ENCODE measurements at regions not wholly inside any gene's neighbourhood (a gene's known extent, or its start where the extent isn't known, plus 50 kb on each side); places are given as distances from the start of the nearest gene placed in this dataset.

DNA sequence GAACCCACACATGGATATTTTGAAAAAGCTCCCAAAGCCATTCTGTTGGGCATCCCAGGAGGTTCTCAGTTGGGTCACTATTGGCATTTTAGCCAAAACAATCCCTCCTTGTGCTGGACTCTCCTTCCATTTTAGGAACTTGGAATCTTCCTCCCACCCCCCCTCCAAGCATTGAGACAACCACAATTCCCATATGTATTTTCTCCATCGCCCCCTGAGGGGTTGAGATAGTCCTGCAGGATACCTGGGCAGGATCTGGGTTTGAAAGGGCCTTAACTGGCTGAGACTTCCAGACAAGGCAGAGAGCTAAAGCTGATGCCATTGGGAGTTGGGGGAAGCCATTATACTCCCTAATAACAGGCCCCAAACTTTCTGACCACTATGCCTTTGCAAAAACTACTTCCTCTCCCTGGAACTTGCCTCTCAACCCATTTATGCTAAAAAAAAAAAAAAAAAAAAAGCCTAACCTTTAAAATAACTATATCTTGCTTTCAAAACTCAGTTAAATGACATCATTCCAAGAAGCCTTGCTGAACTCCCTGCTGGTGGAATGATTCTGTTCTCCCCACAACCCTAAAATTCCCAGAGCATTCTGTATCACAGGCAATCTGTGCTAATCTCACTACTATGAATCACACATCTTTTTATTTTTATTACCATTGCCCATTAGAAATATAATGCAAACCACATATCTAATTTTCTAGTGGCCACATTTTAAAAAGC is 77.5 kb upstream of the PDE1C start:
- intact Hi-C loops (cut with micrococcal nuclease), result no loop called here
- CTCF ChIA-PET, result no interaction called here
- Mint-ChIP-seq H3K27me3 (no peaks in the 10 kb centered on the region), H3K27ac (no peak overlapping the region), H3K36me3 (no peaks in the 10 kb centered on the region), H3K4me3 (no peak overlapping the region), H3K4me1 (no peaks in the 10 kb centered on the region), H3K9me3 (peaks cover 0 to 5% (median 0%) of the 10 kb centered on the region in 11 donors)
- H3K9me3 ChIP-seq (ENCODE audit: control insufficient read depth in 2 of 3, low read length in 3 of 3), result no peaks in the 10 kb centered on the region
- ATAC-seq, result no peak
- no peak overlapping the region for H3K4me3 ChIP-seq (ENCODE audit: low read length)
- H3K4me1 ChIP-seq (ENCODE audit: control insufficient read depth in 2 of 2, insufficient read depth in 2 of 2, low read length in 2 of 2), result no peaks in the 10 kb centered on the region
- POLR2A ChIA-PET, result no interaction called here
- no peak for DNase-seq
- H3K27ac ChIP-seq (ENCODE audit: low read depth, low read length), result no peak overlapping the region
- H3K36me3 ChIP-seq (ENCODE audit: control insufficient read depth in 2 of 3, insufficient read depth in 3 of 3, low read length in 3 of 3), result no peaks in the 10 kb centered on the region
- no peaks in the 10 kb centered on the region for H3K27me3 ChIP-seq (ENCODE audit: control insufficient read depth in 2 of 2, insufficient read depth in 2 of 2, low read length in 2 of 2)

DNA sequence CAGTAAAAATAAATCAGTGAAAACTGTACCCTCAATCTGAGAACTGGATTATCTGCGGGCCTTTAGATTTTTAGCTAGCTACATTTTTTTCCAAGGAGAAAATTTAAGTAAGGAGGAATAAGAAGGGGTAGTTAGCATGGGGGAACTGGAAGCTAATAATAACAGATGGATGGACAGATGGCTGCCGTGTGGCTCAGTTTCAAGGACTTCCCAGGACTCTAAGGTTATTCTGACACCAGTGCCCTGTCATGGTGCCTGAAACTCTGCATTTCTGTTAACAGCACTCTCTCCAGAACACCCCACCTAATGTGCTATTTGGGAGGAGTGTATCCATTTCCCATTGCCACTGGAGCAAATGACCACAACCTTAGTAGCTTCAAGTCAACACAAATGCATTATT is 75.7 kb upstream of the PDE1C start:
- Mint-ChIP-seq H3K9me3 (peaks cover 0 to 5% (median 2%) of the 10 kb centered on the region in 11 donors), H3K27me3 (no peaks in the 10 kb centered on the region), H3K27ac (no peak overlapping the region), H3K4me3 (no peak overlapping the region), H3K4me1 (no peaks in the 10 kb centered on the region), H3K36me3 (no peaks in the 10 kb centered on the region)
- POLR2A ChIA-PET, result no interaction called here
- Histone ChIP-seq H3K4me1 (ENCODE audit: control insufficient read depth in 2 of 2, insufficient read depth in 2 of 2, low read length in 2 of 2) (no peaks in the 10 kb centered on the region), H3K4me3 (ENCODE audit: low read length) (no peak overlapping the region), H3K27me3 (ENCODE audit: control insufficient read depth in 2 of 2, insufficient read depth in 2 of 2, low read length in 2 of 2) (no peaks in the 10 kb centered on the region), H3K36me3 (ENCODE audit: control insufficient read depth in 2 of 3, insufficient read depth in 3 of 3, low read length in 3 of 3) (no peaks in the 10 kb centered on the region), H3K9me3 (ENCODE audit: control insufficient read depth in 2 of 3, low read length in 3 of 3) (no peaks in the 10 kb centered on the region), H3K27ac (ENCODE audit: low read depth, low read length) (no peak overlapping the region)
- intact Hi-C loops (cut with micrococcal nuclease), result no loop called here
- ATAC-seq (no peak), DNase-seq (no peak)
- CTCF ChIA-PET, result no interaction called here

DNA sequence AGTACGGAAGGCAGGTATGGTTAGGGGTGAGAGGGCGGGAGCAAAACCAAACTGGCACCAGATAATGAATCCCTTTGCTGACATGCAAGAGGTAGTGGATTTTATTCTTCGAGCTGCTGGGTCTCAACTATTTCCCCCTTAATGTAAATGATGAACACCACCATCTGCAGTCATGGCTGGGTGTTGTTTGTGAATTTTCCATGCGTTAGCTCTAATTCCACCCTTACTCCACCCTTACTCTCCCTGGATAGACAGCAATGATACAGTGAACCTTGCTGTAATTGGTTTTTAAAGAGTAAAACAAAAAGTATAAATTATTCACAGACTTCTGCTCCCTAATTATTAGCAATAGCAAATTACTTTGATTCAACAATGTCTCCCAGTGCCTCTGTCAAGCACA is 74.5 kb upstream of the PDE1C start:
- no peak overlapping the region for H3K4me3 Mint-ChIP-seq
- H3K4me3 ChIP-seq (ENCODE audit: low read length), result no peak overlapping the region
- CTCF ChIA-PET, result no interaction called here
- no peaks in the 10 kb centered on the region for H3K27me3 ChIP-seq (ENCODE audit: control insufficient read depth in 2 of 2, insufficient read depth in 2 of 2, low read length in 2 of 2)
- no peaks in the 10 kb centered on the region for H3K36me3 Mint-ChIP-seq
- no peak overlapping the region for H3K27ac Mint-ChIP-seq
- ATAC-seq (no peak), DNase-seq (no peak)
- peaks cover 0 to 5% (median 2%) of the 10 kb centered on the region in 11 donors for H3K9me3 Mint-ChIP-seq
- no peaks in the 10 kb centered on the region for H3K4me1 Mint-ChIP-seq
- H3K27ac ChIP-seq (ENCODE audit: low read depth, low read length), result no peak overlapping the region
- no peaks in the 10 kb centered on the region for H3K9me3 ChIP-seq (ENCODE audit: control insufficient read depth in 2 of 3, low read length in 3 of 3)
- H3K36me3 ChIP-seq (ENCODE audit: control insufficient read depth in 2 of 3, insufficient read depth in 3 of 3, low read length in 3 of 3), result no peaks in the 10 kb centered on the region
- H3K27me3 Mint-ChIP-seq, result no peaks in the 10 kb centered on the region
- intact Hi-C loops (cut with micrococcal nuclease), result no loop called here
- POLR2A ChIA-PET, result no interaction called here
- no peaks in the 10 kb centered on the region for H3K4me1 ChIP-seq (ENCODE audit: control insufficient read depth in 2 of 2, insufficient read depth in 2 of 2, low read length in 2 of 2)

DNA sequence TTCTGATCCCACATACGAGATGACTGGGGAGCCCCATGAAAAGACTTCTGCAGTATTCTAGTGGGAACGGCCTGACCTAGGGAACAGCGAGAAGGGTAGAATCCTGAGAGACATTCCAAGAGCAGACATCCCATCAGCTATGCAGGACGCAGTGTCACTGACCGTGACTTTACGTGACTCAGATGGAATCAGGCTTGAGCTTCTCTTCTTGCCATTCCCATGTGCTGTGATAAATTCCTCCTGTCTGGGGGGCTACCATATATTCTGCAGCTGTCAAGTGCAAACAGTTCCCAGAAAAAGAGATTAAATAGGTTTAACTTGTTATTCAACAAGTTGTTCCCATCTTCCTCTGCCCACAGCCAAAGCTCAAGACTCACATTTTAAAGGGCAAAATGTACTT is 73.1 kb upstream of the PDE1C start:
- intact Hi-C loops (cut with micrococcal nuclease), result no loop called here
- no peaks in the 10 kb centered on the region for H3K36me3 ChIP-seq (ENCODE audit: control insufficient read depth in 2 of 3, insufficient read depth in 3 of 3, low read length in 3 of 3)

DNA sequence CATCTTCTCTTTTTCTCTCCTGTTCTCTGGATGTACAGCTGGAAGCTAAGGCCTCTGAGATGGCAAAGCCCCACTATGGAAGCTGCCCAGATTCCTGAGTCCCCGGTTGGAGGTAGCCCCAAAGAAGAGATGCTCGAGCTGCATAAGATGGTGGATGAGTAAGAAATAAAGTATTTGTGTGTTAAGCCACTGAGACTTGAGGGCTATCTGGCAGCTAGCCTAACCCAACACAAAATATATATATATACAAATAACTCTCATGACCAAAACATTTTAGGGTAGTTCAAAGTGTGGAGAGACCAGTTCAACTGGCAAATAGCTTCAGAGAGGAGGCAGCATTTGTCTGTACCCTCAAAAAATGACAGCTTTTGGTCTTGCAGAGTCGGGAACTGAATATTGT is 72.4 kb upstream of the PDE1C start:
- no peaks in the 10 kb centered on the region for H3K4me1 ChIP-seq (ENCODE audit: control insufficient read depth in 2 of 2, insufficient read depth in 2 of 2, low read length in 2 of 2)
- no peaks in the 10 kb centered on the region for H3K36me3 ChIP-seq (ENCODE audit: control insufficient read depth in 2 of 3, insufficient read depth in 3 of 3, low read length in 3 of 3)
- ChIA-PET POLR2A (no interaction called here), CTCF (no interaction called here)
- intact Hi-C loops (cut with micrococcal nuclease), result no loop called here
- H3K4me3 Mint-ChIP-seq, result no peak overlapping the region
- peak overlapping the region in 1 of 9 donors; percentile 36 for H3K27ac Mint-ChIP-seq
- no peak overlapping the region for H3K27ac ChIP-seq (ENCODE audit: low read depth, low read length)
- no peaks in the 10 kb centered on the region for H3K9me3 ChIP-seq (ENCODE audit: control insufficient read depth in 2 of 3, low read length in 3 of 3)
- H3K36me3 Mint-ChIP-seq, result no peaks in the 10 kb centered on the region
- ATAC-seq (no peak), DNase-seq (no peak)
- no peaks in the 10 kb centered on the region for H3K4me1 Mint-ChIP-seq
- H3K27me3 ChIP-seq (ENCODE audit: control insufficient read depth in 2 of 2, insufficient read depth in 2 of 2, low read length in 2 of 2), result no peaks in the 10 kb centered on the region
- H3K4me3 ChIP-seq (ENCODE audit: low read length), result no peak overlapping the region
- H3K9me3 Mint-ChIP-seq, result peaks cover 0 to 6% (median 3%) of the 10 kb centered on the region in 11 donors
- no peaks in the 10 kb centered on the region for H3K27me3 Mint-ChIP-seq

More for the DNA sequence above, 73.1 kb upstream of the PDE1C start:
- Mint-ChIP-seq H3K9me3 (peaks cover 0 to 6% (median 3%) of the 10 kb centered on the region in 11 donors), H3K27me3 (no peaks in the 10 kb centered on the region), H3K4me1 (no peaks in the 10 kb centered on the region), H3K36me3 (no peaks in the 10 kb centered on the region), H3K4me3 (no peak overlapping the region), H3K27ac (no peak overlapping the region)
- ChIA-PET CTCF (no interaction called here), POLR2A (no interaction called here)
- Histone ChIP-seq H3K4me3 (ENCODE audit: low read length) (no peak overlapping the region), H3K9me3 (ENCODE audit: control insufficient read depth in 2 of 3, low read length in 3 of 3) (no peaks in the 10 kb centered on the region), H3K27me3 (ENCODE audit: control insufficient read depth in 2 of 2, insufficient read depth in 2 of 2, low read length in 2 of 2) (no peaks in the 10 kb centered on the region), H3K27ac (ENCODE audit: low read depth, low read length) (no peak overlapping the region), H3K4me1 (ENCODE audit: control insufficient read depth in 2 of 2, insufficient read depth in 2 of 2, low read length in 2 of 2) (no peaks in the 10 kb centered on the region)
- DNase-seq (no peak), ATAC-seq (no peak)

DNA sequence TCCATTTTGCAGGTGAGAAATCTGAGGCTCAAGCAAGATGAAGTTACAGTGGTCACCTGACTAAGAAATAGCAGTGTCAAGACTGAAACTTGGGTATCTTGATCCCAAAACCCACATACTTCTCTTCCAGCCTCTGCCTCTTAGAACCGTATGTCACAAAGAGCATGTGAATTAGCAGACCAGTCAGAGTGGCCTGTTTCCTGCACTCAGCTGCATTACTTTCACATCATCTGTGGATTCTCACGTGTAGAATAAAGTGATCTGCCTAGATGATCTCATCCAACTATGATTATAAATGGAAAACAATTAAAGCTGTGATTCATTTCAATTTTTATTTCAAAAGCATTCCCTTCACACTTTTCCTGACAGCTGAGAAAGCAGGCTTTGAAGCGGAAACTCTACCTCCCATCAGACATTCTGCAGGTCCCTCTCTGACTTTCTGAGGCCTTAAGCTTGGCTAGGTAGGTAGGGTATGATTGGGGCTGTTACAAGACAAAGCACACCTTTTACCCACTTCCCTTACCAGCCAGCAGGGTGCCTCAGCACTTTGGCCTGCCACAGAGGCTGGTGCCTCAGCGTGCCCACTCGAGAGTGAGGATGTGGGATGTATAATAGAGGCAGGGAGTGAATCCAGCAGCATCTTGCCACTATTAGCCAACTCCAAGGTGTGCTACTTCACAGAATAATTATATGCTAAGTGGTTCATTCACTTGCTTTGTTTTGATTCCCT is 70.2 kb upstream of the PDE1C start:
- Histone ChIP-seq H3K36me3 (ENCODE audit: control insufficient read depth in 2 of 3, insufficient read depth in 3 of 3, low read length in 3 of 3) (no peaks in the 10 kb centered on the region), H3K4me1 (ENCODE audit: control insufficient read depth in 2 of 2, insufficient read depth in 2 of 2, low read length in 2 of 2) (no peaks in the 10 kb centered on the region), H3K27ac (ENCODE audit: low read depth, low read length) (no peak overlapping the region), H3K27me3 (ENCODE audit: control insufficient read depth in 2 of 2, insufficient read depth in 2 of 2, low read length in 2 of 2) (no peaks in the 10 kb centered on the region), H3K9me3 (ENCODE audit: control insufficient read depth in 2 of 3, low read length in 3 of 3) (no peaks in the 10 kb centered on the region), H3K4me3 (ENCODE audit: low read length) (no peak overlapping the region)
- intact Hi-C loops (cut with micrococcal nuclease), result no loop called here
- Mint-ChIP-seq H3K4me1 (no peaks in the 10 kb centered on the region), H3K4me3 (no peak overlapping the region), H3K27ac (no peak overlapping the region), H3K27me3 (no peaks in the 10 kb centered on the region), H3K36me3 (no peaks in the 10 kb centered on the region), H3K9me3 (peaks cover 0 to 8% (median 4%) of the 10 kb centered on the region in 11 donors)
- ChIA-PET POLR2A (no interaction called here), CTCF (no interaction called here)
- ATAC-seq (no peak), DNase-seq (no peak)

DNA sequence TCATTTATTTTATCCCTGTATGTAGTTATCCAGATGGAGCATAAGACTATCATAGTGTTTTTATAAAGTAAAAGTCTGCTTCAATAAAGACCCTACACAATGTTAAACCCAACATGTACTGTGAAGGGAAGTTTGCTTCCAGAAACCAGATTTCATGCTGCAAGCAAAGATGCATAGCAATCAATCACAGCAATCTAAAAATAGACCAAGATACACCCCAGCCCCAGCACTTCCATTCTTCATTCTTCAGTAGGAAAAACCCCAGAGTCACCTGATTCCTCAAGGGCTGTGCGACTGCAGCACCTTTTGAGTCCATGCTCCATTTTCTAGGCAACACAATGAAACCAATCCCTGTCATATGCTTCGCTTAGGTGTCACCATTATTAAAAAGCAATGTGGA is 66.9 kb upstream of the PDE1C start:
- Mint-ChIP-seq H3K27ac (no peak overlapping the region), H3K4me1 (no peaks in the 10 kb centered on the region), H3K27me3 (no peaks in the 10 kb centered on the region), H3K9me3 (peaks cover 2 to 25% (median 12%) of the 10 kb centered on the region in 11 donors), H3K36me3 (no peaks in the 10 kb centered on the region), H3K4me3 (no peak overlapping the region)
- intact Hi-C loops (cut with micrococcal nuclease), result no loop called here
- Histone ChIP-seq H3K4me1 (ENCODE audit: control insufficient read depth in 2 of 2, insufficient read depth in 2 of 2, low read length in 2 of 2) (no peaks in the 10 kb centered on the region), H3K27me3 (ENCODE audit: control insufficient read depth in 2 of 2, insufficient read depth in 2 of 2, low read length in 2 of 2) (no peaks in the 10 kb centered on the region), H3K4me3 (ENCODE audit: low read length) (no peak overlapping the region), H3K9me3 (ENCODE audit: control insufficient read depth in 2 of 3, low read length in 3 of 3) (no peaks in the 10 kb centered on the region), H3K27ac (ENCODE audit: low read depth, low read length) (no peak overlapping the region), H3K36me3 (ENCODE audit: control insufficient read depth in 2 of 3, insufficient read depth in 3 of 3, low read length in 3 of 3) (no peaks in the 10 kb centered on the region)
- DNase-seq (no peak), ATAC-seq (no peak)
- POLR2A ChIA-PET, result no interaction called here
- CTCF ChIA-PET, result interaction anchor here (0.6 kb wide), 1 partner anchor 244 kb away, joined by 5 read pairs; no protein-coding TSS in a partner anchor

All from naive thymus-derived CD4-positive, alpha-beta T cell (primary cell).